Endothelial cell (in vitro differentiated cells): ENCODE measurements at regions not wholly inside any gene's neighbourhood (a gene's known extent, or its start where the extent isn't known, plus 50 kb on each side); places are given as distances from the start of the nearest gene placed in this dataset.

Source experiments
- DNase-seq: peaks from one replicate; pipeline ENCODE4 v3.0.0; 2021; ENCODE audit warnings: low spot score
- H3K27ac Mint-ChIP-seq: one replicate; pipeline ENCODE4 v1.8.0; 2021; ENCODE audit warnings: mixed read lengths, inconsistent platforms; ENCODE audit not compliant: unreplicated experiment
- H3K27me3 Mint-ChIP-seq: one replicate; pipeline ENCODE4 v1.8.0; 2021; ENCODE audit warnings: mild to moderate bottlenecking, moderate library complexity, mixed read lengths, inconsistent platforms; ENCODE audit not compliant: unreplicated experiment
- H3K36me3 Mint-ChIP-seq: one replicate; pipeline ENCODE4 v1.8.0; 2021; ENCODE audit warnings: mild to moderate bottlenecking, low read depth, mixed read lengths, inconsistent platforms; ENCODE audit not compliant: unreplicated experiment
- H3K4me1 Mint-ChIP-seq: one replicate; pipeline ENCODE4 v1.8.0; 2021; ENCODE audit warnings: mild to moderate bottlenecking, mixed read lengths, inconsistent platforms; ENCODE audit not compliant: unreplicated experiment
- H3K4me3 Mint-ChIP-seq: one replicate; pipeline ENCODE4 v1.8.0; 2021; ENCODE audit warnings: mild to moderate bottlenecking, mixed read lengths, inconsistent platforms; ENCODE audit not compliant: unreplicated experiment
- H3K9me3 Mint-ChIP-seq: one replicate; pipeline ENCODE4 v1.8.0; 2021; ENCODE audit warnings: mixed read lengths, inconsistent platforms; ENCODE audit not compliant: unreplicated experiment
- TF ChIP-seq, protein P1 (sequence below): fragments of 200-600 bp; sonication (generic); IDR thresholded peaks from one replicate; pipeline ENCODE4 v1.5.0; 2021; ENCODE audit warnings: antibody characterized with exemption; ENCODE audit not compliant: unreplicated experiment

DNA sequence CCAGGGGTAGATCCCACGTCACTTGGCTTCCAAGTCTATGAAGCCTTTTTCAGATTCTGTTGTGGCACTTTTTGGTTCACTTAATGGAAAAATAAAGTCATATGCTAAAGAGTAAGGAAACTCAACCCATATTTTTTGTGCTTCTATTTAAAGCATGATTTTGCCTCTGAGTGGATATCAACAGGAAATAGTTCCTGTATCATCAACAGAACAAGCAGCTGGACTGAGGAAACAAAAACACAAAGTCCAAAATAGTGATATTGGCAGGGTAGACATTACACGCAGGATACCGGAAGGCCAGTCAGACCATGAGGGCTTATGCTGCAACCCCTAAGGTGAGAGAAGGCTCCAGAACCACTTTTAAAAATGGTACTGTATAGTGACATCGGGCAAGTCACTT, 248.3 kb upstream of the ANO5 start:
- no peak for DNase-seq
- Mint-ChIP-seq H3K27ac (no peak overlapping the region), H3K36me3 (no peaks in the 10 kb centered on the region), H3K4me3 (no peak overlapping the region), H3K27me3 (no peaks in the 10 kb centered on the region), H3K4me1 (no peaks in the 10 kb centered on the region), H3K9me3 (no peaks in the 10 kb centered on the region)
- TF ChIP-seq, protein P1, sequence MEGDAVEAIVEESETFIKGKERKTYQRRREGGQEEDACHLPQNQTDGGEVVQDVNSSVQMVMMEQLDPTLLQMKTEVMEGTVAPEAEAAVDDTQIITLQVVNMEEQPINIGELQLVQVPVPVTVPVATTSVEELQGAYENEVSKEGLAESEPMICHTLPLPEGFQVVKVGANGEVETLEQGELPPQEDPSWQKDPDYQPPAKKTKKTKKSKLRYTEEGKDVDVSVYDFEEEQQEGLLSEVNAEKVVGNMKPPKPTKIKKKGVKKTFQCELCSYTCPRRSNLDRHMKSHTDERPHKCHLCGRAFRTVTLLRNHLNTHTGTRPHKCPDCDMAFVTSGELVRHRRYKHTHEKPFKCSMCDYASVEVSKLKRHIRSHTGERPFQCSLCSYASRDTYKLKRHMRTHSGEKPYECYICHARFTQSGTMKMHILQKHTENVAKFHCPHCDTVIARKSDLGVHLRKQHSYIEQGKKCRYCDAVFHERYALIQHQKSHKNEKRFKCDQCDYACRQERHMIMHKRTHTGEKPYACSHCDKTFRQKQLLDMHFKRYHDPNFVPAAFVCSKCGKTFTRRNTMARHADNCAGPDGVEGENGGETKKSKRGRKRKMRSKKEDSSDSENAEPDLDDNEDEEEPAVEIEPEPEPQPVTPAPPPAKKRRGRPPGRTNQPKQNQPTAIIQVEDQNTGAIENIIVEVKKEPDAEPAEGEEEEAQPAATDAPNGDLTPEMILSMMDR, result no peak

DNA sequence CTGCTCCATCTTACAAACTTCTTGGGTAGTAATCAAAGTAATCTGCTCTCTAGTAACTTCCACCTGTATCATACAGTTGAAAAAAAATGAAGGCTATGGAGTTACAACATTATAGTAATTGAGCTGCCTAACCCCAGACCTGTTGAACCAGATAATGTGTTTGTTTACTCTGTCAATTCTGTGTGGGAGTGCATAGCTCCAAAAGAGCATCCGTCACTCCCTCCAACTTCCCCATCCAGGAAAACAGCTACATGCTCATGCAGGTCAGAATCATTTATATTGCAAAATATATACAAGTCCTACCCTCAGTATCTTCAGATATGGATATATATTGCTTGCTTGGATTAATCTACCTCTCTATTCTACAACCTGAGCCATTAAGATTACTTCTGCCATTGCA, 244.0 kb upstream of the ANO5 start:
- Mint-ChIP-seq H3K36me3 (no peaks in the 10 kb centered on the region), H3K4me1 (no peaks in the 10 kb centered on the region), H3K27me3 (no peaks in the 10 kb centered on the region), H3K27ac (no peak overlapping the region), H3K9me3 (no peaks in the 10 kb centered on the region), H3K4me3 (no peak overlapping the region)
- no peak for DNase-seq
- TF ChIP-seq, protein P1, result no peak

DNA sequence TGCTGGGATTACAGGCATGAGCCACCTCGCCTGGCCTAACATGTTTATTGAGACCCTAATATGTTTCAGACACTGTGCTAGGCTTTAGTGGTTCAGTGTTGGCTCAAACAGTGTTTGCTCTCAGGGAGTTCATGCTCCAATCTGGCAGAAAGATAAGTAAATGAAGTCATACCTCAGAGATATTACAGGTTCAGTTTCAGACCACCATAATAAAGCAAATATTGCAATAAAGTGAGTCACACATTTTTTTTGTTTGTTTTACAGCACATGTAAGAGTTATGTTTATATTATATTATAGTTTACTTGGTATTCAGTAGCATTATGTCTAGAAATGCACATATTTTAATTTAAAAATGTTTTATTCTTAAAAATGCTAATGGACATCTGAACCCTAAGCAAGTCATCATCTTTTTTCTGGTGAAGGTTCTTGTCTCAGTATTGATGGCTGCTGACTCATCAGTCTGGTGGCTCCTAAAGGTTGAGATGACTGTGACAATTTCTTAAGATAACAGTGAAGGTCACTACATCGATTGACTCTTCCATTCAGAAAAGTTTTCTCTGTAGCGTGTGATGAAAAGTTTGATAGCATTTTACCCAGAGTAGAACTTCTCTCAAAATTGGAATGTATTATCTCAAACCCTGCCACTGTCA, 243.0 kb upstream of the ANO5 start:
- H3K9me3 Mint-ChIP-seq, result no peaks in the 10 kb centered on the region
- no peaks in the 10 kb centered on the region for H3K36me3 Mint-ChIP-seq
- TF ChIP-seq, protein P1, result no peak
- DNase-seq, result no peak
- H3K4me1 Mint-ChIP-seq, result no peaks in the 10 kb centered on the region
- H3K27ac Mint-ChIP-seq, result no peak overlapping the region
- H3K4me3 Mint-ChIP-seq, result no peak overlapping the region
- no peaks in the 10 kb centered on the region for H3K27me3 Mint-ChIP-seq

DNA sequence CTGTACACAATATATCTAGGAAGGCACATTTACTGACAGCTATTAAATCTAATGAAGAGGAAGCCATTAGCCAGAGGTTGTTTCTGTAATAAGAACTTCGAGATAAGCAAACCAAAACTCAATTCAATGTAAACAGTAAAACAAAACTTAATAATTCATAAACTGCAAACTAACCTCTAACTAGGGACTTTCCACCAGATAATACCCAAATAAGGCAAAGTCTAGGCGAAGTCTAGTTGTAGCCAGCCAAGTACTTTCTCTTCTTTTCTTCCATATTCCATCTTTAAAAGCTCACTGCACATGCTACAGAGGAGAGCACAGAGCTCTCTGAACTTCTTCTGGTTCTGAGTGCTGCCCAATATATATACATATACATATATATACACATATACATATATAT, 229.9 kb upstream of the ANO5 start:
- no peak overlapping the region for H3K4me3 Mint-ChIP-seq
- no peak overlapping the region for H3K27ac Mint-ChIP-seq
- H3K4me1 Mint-ChIP-seq, result peaks cover 12% of the 10 kb centered on the region
- no peaks in the 10 kb centered on the region for H3K9me3 Mint-ChIP-seq
- TF ChIP-seq, protein P1, result no peak
- DNase-seq, result no peak
- no peaks in the 10 kb centered on the region for H3K27me3 Mint-ChIP-seq
- H3K36me3 Mint-ChIP-seq, result no peaks in the 10 kb centered on the region

DNA sequence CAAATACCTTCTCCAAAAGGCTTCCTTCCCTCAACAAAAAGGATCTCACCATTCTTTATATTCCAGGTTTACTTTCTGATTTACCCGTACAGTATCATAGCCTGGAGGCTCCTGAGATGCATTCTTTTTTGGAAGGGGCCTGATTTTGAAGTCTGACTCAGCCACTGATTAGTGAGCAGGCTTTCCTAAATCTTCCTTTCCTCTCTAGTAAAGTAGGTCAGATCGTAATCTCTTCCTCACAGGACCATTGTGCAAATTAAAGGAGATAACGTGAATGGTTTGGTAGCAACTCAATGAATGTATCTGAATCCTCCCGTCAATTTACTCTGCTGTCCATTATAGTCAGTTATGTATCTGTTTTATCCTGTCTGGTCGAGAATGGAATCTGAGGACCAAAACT, 227.7 kb upstream of the ANO5 start:
- Mint-ChIP-seq H3K4me1 (peaks cover 12% of the 10 kb centered on the region), H3K27me3 (no peaks in the 10 kb centered on the region), H3K36me3 (no peaks in the 10 kb centered on the region), H3K9me3 (no peaks in the 10 kb centered on the region), H3K27ac (no peak overlapping the region), H3K4me3 (no peak overlapping the region)
- DNase-seq, result no peak
- TF ChIP-seq, protein P1, result no peak
